ENCODE measurements at regions not wholly inside any gene's neighbourhood (a gene's known extent, or its start where the extent isn't known, plus 50 kb on each side); places are given as distances from the start of the nearest gene placed in this dataset.

DNA sequence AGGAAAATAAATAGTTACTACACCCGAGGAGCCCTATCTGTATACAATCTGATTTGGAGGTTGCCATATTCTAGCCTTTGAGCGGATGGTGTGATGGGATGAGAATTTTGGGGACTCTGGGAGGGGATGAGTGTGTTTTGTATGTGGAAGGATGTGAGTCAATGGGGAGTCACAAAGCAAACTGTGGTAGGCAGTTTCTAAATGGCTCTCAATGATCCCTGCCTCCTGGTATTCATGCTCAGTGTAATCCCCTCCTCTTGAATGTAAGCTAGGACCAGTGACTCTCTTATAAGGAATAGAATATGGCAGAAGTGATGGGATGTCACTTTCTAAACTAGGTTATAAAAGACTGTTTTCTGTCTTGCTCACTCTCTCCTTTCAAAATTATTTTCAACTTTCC is 205.7 kb upstream of the RIOK2 start:
- DNase-seq (ENCODE audit: low read depth) = no peak
- H3K4me3 ChIP-seq (ENCODE audit: low read depth, low read length) = no peak overlapping the region
- TF ChIP-seq, protein P1, sequence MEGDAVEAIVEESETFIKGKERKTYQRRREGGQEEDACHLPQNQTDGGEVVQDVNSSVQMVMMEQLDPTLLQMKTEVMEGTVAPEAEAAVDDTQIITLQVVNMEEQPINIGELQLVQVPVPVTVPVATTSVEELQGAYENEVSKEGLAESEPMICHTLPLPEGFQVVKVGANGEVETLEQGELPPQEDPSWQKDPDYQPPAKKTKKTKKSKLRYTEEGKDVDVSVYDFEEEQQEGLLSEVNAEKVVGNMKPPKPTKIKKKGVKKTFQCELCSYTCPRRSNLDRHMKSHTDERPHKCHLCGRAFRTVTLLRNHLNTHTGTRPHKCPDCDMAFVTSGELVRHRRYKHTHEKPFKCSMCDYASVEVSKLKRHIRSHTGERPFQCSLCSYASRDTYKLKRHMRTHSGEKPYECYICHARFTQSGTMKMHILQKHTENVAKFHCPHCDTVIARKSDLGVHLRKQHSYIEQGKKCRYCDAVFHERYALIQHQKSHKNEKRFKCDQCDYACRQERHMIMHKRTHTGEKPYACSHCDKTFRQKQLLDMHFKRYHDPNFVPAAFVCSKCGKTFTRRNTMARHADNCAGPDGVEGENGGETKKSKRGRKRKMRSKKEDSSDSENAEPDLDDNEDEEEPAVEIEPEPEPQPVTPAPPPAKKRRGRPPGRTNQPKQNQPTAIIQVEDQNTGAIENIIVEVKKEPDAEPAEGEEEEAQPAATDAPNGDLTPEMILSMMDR (IDR thresholded peaks at IDR 0.05; ENCODE audit: control insufficient read depth, extremely low read depth, insufficient read depth) = no peak

DNA sequence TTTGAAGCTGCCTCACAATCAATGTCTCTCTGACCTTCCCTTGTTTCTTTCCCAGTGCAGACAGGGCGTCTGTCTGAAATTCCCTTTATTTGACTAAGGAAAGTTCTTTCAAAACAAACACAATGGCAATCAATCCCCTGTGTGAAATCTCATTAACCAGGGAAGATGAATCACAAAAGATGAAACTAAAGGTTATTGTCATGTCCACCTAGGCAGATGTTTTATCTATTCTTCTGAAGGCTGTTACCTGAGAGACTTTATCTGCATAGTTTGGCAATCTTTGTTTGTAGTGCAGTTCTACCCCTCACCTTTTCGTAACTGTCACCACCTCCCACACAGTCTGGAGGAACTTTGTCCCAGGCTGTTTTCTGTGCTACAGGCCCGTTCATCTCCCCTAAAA is 217.5 kb upstream of the RIOK2 start:
- no peak overlapping the region for H3K4me3 ChIP-seq (ENCODE audit: low read depth, low read length)
- TF ChIP-seq, protein P1 (IDR thresholded peaks at IDR 0.05; ENCODE audit: control insufficient read depth, extremely low read depth, insufficient read depth) = no peak
- DNase-seq (ENCODE audit: low read depth) = no peak

- H3K4me3 ChIP-seq (ENCODE audit: low read depth, low read length) = no peak overlapping the region
Measured at GRCh38 chr5:97405941-97406340, 222.9 kb upstream of the RIOK2 start.

DNA sequence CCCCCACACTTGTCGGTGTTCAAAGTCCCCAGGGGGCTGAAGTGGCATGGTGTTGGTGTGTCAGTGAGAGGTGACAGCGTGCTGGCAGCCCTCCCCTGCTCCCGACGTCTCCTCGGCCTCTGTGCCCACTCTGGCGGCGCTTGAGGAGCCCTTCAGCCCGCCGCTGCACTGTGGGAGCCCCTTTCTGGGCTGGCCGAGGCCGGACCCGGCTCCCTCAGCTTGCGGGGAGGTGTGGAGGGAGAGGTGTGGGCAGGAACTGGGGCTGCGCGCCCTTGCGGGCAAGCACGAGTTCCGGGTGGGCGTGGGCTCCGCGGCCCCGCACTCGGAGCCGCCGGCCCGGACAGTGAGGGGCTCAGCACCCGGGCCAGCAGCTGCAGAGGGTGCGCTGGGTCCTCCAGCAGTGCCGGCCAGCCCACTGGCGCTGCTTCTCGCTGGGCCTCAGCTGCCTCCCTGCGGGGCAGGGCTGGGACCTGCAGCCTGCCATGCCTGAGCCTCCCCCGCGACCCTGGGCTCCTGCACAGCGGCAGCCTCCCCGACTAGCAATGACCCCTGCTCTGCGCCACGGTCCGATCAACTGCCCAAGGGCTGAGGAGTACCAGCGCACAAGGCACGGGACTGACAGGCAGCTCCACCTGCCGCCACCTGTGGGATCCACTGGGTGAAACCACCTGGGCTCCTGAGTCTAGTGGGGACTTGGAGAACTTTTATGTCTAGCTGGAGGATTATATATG is 224.1 kb upstream of the RIOK2 start:
- DNase-seq (ENCODE audit: low read depth) = no peak
- TF ChIP-seq, protein P1 (IDR thresholded peaks at IDR 0.05; ENCODE audit: control insufficient read depth, extremely low read depth, insufficient read depth) = no peak
- H3K4me3 ChIP-seq (ENCODE audit: low read depth, low read length) = no peak overlapping the region

More at GRCh38 chr5:97405941-97406340, 222.9 kb upstream of the RIOK2 start:
- TF ChIP-seq, protein P1 (IDR thresholded peaks at IDR 0.05; ENCODE audit: control insufficient read depth, extremely low read depth, insufficient read depth) = no peak
- DNase-seq (ENCODE audit: low read depth) = no peak

DNA sequence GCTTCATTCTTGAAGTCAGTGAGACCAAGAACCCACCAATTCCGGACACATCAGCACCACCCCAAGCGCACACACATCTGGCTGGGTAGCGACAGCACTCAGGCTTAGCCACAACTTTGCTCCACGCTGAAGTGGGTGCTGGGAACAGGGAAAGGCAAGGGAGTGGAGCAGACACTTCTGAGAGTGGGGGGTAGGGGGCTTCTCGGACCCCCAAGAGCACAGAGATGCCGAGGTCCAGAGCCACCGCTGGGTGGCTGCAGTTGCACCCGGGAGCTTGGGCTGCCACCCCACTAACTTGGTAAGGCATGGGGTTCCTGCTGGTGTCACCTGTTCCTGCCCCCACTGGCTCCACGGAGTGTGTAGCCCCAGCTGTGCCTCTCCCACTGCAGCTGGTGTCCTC is 225.3 kb upstream of the RIOK2 start:
- TF ChIP-seq, protein P1 (IDR thresholded peaks at IDR 0.05; ENCODE audit: control insufficient read depth, extremely low read depth, insufficient read depth) = no peak
- H3K4me3 ChIP-seq (ENCODE audit: low read depth, low read length) = no peak overlapping the region
- no peak for DNase-seq (ENCODE audit: low read depth)

GRCh38 chr5:97412959-97413358 is 229.9 kb upstream of the RIOK2 start:
- TF ChIP-seq, protein P1 (IDR thresholded peaks at IDR 0.05; ENCODE audit: control insufficient read depth, extremely low read depth, insufficient read depth) = no peak
- no peak for DNase-seq (ENCODE audit: low read depth)
- H3K4me3 ChIP-seq (ENCODE audit: low read depth, low read length) = no peak overlapping the region

DNA sequence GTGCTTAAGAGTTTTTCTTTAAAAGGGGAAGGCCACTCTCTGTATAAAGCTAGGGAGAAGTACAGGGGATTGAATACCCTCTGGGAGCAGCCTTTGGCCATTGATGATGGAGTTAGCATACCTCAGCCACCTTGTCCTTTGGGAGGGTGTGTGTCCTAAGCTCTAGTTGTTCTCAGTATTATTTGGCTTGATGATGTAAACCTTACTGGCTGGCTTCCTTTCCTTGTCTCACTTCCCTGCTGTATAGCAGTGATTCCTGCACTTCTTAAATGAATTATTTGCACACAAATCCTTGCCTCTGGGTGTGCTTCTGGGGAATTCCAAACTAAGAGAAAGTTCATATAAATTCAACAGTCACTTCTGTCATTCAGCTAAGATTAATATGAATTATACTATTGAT is 234.9 kb upstream of the RIOK2 start:
- DNase-seq (ENCODE audit: low read depth) = no peak
- no peak overlapping the region for H3K4me3 ChIP-seq (ENCODE audit: low read depth, low read length)
- TF ChIP-seq, protein P1 (IDR thresholded peaks at IDR 0.05; ENCODE audit: control insufficient read depth, extremely low read depth, insufficient read depth) = no peak

All from LNCaP clone FGC (cell line).